K562 (cell line): ENCODE measurements at regions not wholly inside any gene's neighbourhood (a gene's known extent, or its start where the extent isn't known, plus 50 kb on each side); places are given as distances from the start of the nearest gene placed in this dataset.

Experiments used
- RAD21 ChIP-seq, 2 experiments: fragments of 250-450 bp in 1 of 2; fragments of 450-650 bp in 1 of 2; sonication (Bioruptor Pico) in 1 of 2; formaldehyde crosslinking in 1 of 2; IDR thresholded peaks in 1 of 2; conservative IDR thresholded peaks in 1 of 2; 2 replicates each; pipeline versions ENCODE4 v1.4.0 to v1.8.0; 2020 to 2022; ENCODE audit warnings: mild to moderate bottlenecking in 2 of 2, moderate library complexity in 1 of 2
- SRF ChIP-seq, 2 experiments: fragments of 250-450, 450-650 bp in 1 of 2; sonication (Bioruptor Pico) in 1 of 2; sonication (generic) in 1 of 2; formaldehyde crosslinking; IDR thresholded peaks; 2 replicates each; pipeline versions ENCODE4 v1.5.0 to v1.5.1; 2020 to 2022; ENCODE audit warnings: mild to moderate bottlenecking in 1 of 2, missing genetic modification reagents in 1 of 2
- ZNF384 ChIP-seq: IDR thresholded peaks from 2 replicates; pipeline ENCODE4 v1.6.1; 2012; ENCODE audit warnings: low read depth, low read length, improper control_type of control experiment
- TF ChIP-seq, protein P1 (sequence below), 3 experiments: IDR thresholded peaks in 2 of 3; conservative IDR thresholded peaks in 1 of 3; 2 replicates each; pipeline ENCODE4 v1.5.1; 2011 to 2012; ENCODE audit warnings: low read length in 3 of 3, mild to moderate bottlenecking in 3 of 3, control low read depth in 2 of 3, improper control_type of control experiment in 1 of 3, inconsistent platforms in 1 of 3, low read depth in 1 of 3, mixed read lengths in 1 of 3, moderate library complexity in 1 of 3; ENCODE audit not compliant: insufficient read depth in 2 of 3
- TF ChIP-seq, protein P2 (sequence below): fragments of 450-650 bp; formaldehyde crosslinking; IDR thresholded peaks from 2 replicates; pipeline ENCODE4 v1.4.0; 2020; ENCODE audit warnings: mild to moderate bottlenecking, moderate library complexity
- TF ChIP-seq, protein P3 (sequence below): sonication (generic); formaldehyde crosslinking; IDR thresholded peaks from 2 replicates; pipeline ENCODE4 v1.8.1; 2023; ENCODE audit warnings: mild to moderate bottlenecking, missing genetic modification reagents

DNA sequence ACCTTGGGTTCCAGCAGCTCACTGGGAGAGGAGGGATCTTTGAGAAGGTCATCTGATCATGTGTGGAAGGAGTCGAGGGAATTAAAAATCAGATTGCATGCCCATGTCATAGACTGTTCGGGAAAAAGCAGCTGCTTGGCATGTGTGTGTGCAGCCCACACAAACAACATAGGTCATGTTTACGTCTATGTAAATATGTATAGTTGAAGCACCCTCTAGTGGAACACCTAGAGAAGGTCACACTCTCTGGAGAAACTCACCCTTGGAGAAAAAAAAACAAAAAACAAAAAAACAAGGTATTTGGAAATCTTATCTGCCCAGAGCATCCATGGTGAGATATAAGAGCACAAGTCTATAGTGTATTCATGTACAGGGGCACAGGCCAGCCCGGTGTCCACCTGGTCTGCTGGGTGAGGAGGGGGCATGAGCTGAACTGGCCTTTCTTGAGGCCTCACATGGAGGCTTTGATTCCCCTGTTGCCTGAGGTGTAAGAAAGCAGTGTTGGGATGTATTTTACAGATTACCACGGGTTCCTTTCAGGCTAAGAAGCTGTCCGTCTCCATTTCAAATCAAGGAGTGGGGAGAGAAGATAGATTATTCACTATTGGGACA is 98.0 kb downstream of the NPY start (continued):
- TF ChIP-seq RAD21 (CRISPR knock-in tag; conservative IDR thresholded peaks at IDR 0.05 in 1 of 2, IDR thresholded peaks at IDR 0.05 in 1 of 2) (peak; percentile 34 to 48; a peak in 3 of 4 replicates), ZNF384 (0 out of 2 replicates have a peak, but pooled peaks have one; percentile 7), SRF (CRISPR knock-in tag; IDR thresholded peaks at IDR 0.05) (no peak)
- TF ChIP-seq, protein P1, sequence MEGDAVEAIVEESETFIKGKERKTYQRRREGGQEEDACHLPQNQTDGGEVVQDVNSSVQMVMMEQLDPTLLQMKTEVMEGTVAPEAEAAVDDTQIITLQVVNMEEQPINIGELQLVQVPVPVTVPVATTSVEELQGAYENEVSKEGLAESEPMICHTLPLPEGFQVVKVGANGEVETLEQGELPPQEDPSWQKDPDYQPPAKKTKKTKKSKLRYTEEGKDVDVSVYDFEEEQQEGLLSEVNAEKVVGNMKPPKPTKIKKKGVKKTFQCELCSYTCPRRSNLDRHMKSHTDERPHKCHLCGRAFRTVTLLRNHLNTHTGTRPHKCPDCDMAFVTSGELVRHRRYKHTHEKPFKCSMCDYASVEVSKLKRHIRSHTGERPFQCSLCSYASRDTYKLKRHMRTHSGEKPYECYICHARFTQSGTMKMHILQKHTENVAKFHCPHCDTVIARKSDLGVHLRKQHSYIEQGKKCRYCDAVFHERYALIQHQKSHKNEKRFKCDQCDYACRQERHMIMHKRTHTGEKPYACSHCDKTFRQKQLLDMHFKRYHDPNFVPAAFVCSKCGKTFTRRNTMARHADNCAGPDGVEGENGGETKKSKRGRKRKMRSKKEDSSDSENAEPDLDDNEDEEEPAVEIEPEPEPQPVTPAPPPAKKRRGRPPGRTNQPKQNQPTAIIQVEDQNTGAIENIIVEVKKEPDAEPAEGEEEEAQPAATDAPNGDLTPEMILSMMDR (IDR thresholded peaks at IDR 0.05 in 2 of 3, conservative IDR thresholded peaks at IDR 0.05 in 1 of 3; ENCODE audit: insufficient read depth in 2 of 3, low read depth in 1 of 3, low read length in 3 of 3) = peak; percentile 27 to 56 (median 53); a peak in 4 of 6 replicates
- TF ChIP-seq, protein P2, sequence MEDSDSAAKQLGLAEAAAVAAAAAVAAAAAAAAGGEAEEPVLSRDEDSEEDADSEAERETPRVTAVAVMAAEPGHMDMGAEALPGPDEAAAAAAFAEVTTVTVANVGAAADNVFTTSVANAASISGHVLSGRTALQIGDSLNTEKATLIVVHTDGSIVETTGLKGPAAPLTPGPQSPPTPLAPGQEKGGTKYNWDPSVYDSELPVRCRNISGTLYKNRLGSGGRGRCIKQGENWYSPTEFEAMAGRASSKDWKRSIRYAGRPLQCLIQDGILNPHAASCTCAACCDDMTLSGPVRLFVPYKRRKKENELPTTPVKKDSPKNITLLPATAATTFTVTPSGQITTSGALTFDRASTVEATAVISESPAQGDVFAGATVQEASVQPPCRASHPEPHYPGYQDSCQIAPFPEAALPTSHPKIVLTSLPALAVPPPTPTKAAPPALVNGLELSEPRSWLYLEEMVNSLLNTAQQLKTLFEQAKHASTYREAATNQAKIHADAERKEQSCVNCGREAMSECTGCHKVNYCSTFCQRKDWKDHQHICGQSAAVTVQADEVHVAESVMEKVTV = peak; percentile 23; the same call in 1 of the 2 replicates
- TF ChIP-seq, protein P3, sequence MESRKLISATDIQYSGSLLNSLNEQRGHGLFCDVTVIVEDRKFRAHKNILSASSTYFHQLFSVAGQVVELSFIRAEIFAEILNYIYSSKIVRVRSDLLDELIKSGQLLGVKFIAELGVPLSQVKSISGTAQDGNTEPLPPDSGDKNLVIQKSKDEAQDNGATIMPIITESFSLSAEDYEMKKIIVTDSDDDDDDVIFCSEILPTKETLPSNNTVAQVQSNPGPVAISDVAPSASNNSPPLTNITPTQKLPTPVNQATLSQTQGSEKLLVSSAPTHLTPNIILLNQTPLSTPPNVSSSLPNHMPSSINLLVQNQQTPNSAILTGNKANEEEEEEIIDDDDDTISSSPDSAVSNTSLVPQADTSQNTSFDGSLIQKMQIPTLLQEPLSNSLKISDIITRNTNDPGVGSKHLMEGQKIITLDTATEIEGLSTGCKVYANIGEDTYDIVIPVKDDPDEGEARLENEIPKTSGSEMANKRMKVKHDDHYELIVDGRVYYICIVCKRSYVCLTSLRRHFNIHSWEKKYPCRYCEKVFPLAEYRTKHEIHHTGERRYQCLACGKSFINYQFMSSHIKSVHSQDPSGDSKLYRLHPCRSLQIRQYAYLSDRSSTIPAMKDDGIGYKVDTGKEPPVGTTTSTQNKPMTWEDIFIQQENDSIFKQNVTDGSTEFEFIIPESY = no peak
